ENCODE measurements at regions not wholly inside any gene's neighbourhood (a gene's known extent, or its start where the extent isn't known, plus 50 kb on each side); places are given as distances from the start of the nearest gene placed in this dataset.

DNA sequence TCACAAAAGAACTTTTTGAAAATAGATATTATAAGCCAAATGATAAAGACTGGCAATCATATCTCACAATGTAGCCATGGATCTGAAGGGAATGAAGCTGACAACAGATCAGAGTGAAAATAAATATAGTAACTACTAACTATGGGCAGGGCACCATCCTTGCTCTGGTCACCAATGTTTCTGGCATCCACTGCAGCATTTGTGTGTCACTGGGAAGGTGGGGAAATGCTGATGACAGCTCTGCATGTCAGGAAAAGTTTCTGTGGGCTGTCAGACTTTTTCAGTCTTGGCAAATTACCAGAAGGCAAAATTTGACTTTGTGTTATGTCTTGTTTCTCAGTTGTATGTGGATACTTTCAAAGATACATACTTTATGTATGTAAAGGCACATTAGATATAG lies 195.6 kb downstream of the ZNF326 start:
- TF ChIP-seq ZSCAN29 (CRISPR knock-in tag; conservative IDR thresholded peaks at IDR 0.05), result no peak
- TF ChIP-seq, protein P1, sequence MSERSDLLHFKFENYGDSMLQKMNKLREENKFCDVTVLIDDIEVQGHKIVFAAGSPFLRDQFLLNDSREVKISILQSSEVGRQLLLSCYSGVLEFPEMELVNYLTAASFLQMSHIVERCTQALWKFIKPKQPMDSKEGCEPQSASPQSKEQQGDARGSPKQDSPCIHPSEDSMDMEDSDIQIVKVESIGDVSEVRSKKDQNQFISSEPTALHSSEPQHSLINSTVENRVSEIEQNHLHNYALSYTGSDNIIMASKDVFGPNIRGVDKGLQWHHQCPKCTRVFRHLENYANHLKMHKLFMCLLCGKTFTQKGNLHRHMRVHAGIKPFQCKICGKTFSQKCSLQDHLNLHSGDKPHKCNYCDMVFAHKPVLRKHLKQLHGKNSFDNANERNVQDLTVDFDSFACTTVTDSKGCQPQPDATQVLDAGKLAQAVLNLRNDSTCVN (CRISPR knock-in tag; IDR thresholded peaks at IDR 0.05; ENCODE audit: borderline replicate concordance), result no peak
- TF ChIP-seq, protein P2, sequence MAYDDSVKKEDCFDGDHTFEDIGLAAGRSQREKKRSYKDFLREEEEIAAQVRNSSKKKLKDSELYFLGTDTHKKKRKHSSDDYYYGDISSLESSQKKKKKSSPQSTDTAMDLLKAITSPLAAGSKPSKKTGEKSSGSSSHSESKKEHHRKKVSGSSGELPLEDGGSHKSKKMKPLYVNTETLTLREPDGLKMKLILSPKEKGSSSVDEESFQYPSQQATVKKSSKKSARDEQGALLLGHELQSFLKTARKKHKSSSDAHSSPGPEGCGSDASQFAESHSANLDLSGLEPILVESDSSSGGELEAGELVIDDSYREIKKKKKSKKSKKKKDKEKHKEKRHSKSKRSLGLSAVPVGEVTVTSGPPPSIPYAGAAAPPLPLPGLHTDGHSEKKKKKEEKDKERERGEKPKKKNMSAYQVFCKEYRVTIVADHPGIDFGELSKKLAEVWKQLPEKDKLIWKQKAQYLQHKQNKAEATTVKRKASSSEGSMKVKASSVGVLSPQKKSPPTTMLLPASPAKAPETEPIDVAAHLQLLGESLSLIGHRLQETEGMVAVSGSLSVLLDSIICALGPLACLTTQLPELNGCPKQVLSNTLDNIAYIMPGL (CRISPR knock-in tag; IDR thresholded peaks at IDR 0.05; ENCODE audit: borderline replicate concordance in 1 of 2, low read depth in 1 of 2), result no peak
- TF ChIP-seq CBX1 (IDR thresholded peaks at IDR 0.05; ENCODE audit: low read depth), result no peak
- no peak overlapping the region for H3K4me2 ChIP-seq (ENCODE audit: low read depth, low read length)
- no peaks in the 10 kb centered on the region for H3K36me3 ChIP-seq (replicated peaks in 1 of 2; ENCODE audit: control insufficient read depth in 1 of 2, insufficient read depth in 2 of 2, low read length in 2 of 2)
- no TSS peak for BruUV-seq (replicated peaks)
- H4K20me1 ChIP-seq (ENCODE audit: insufficient read depth, low read length), result no peaks in the 10 kb centered on the region
- H2AFZ ChIP-seq (ENCODE audit: low read length), result no peak overlapping the region
- no peaks in the 10 kb centered on the region; a peak in 1 of 5 replicates for H3K27me3 ChIP-seq (ENCODE audit: control insufficient read depth in 1 of 2, insufficient read depth in 2 of 2, low read length in 2 of 2)
- in situ Hi-C loops (cut with HindIII; ENCODE audit: extremely low pct_ligation_motif_present, low pct_unique_long_range_greater_than_20kb), result no loop called here
- no peak overlapping the region for H3K9ac ChIP-seq (ENCODE audit: insufficient read depth, low read depth, low read length)
- intact Hi-C loops (cut with micrococcal nuclease; ENCODE audit: unreplicated experiment), result no loop called here
- H3K27ac ChIP-seq (ENCODE audit: extremely low read length, insufficient read depth, low read length), result no peak overlapping the region
- DNase-seq (ENCODE audit: low spot score) (no peak), FAIRE-seq (no peak), ATAC-seq (no peak)
- CTCF ChIA-PET (ENCODE audit: low intra/inter-chr PET ratio, low total read pairs), result no interaction called here
- H3K79me2 ChIP-seq (ENCODE audit: insufficient read depth, low read length), result no peaks in the 10 kb centered on the region
- no peak overlapping the region for H3K4me3 ChIP-seq (replicated peaks in 1 of 3; ENCODE audit: insufficient read depth in 1 of 3, low read depth in 2 of 3, low read length in 3 of 3)
- H3K4me1 ChIP-seq (ENCODE audit: insufficient read depth, low read length), result no peaks in the 10 kb centered on the region
- POLR2A ChIA-PET, result no interaction called here
- H3K9me3 ChIP-seq (ENCODE audit: low read length), result no peaks in the 10 kb centered on the region

DNA sequence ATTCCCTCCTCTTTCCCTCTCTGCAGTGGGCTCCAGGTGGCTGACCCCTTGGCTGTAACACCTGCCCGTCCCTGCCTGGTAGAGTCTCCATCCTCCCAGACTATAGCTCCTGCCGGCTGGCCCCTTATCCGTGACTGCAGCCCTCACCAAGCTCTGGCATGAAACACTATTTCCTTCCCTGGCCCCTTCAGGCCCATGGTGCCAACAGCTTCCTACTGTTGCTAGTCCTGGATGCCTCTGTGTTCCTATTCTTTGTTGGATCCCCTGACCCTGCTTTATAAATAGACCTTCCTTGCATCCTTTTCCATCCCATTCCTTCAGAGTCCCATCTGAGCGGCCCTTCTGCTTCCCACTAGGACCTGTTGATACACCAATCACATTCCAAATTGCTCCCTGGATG lies 195.0 kb downstream of the ZNF326 start:
- ChIA-PET CTCF (ENCODE audit: low intra/inter-chr PET ratio, low total read pairs) (no interaction called here), POLR2A (no interaction called here)
- no peaks in the 10 kb centered on the region for H3K79me2 ChIP-seq (ENCODE audit: insufficient read depth, low read length)
- no peaks in the 10 kb centered on the region for H3K36me3 ChIP-seq (replicated peaks in 1 of 2; ENCODE audit: control insufficient read depth in 1 of 2, insufficient read depth in 2 of 2, low read length in 2 of 2)
- H2AFZ ChIP-seq (ENCODE audit: low read length), result no peak overlapping the region
- H3K27ac ChIP-seq (ENCODE audit: extremely low read length, insufficient read depth, low read length), result no peak overlapping the region
- no peak for DNase-seq (ENCODE audit: low spot score)
- no peaks in the 10 kb centered on the region; a peak in 1 of 5 replicates for H3K27me3 ChIP-seq (ENCODE audit: control insufficient read depth in 1 of 2, insufficient read depth in 2 of 2, low read length in 2 of 2)
- no peaks in the 10 kb centered on the region for H3K4me1 ChIP-seq (ENCODE audit: insufficient read depth, low read length)
- TF ChIP-seq TCF7L2 (IDR thresholded peaks at IDR 0.05; ENCODE audit: low read depth, low read length), result no peak
- TF ChIP-seq NAIF1 (CRISPR knock-in tag; IDR thresholded peaks at IDR 0.05; ENCODE audit: borderline replicate concordance), result no peak
- TF ChIP-seq, protein P3, sequence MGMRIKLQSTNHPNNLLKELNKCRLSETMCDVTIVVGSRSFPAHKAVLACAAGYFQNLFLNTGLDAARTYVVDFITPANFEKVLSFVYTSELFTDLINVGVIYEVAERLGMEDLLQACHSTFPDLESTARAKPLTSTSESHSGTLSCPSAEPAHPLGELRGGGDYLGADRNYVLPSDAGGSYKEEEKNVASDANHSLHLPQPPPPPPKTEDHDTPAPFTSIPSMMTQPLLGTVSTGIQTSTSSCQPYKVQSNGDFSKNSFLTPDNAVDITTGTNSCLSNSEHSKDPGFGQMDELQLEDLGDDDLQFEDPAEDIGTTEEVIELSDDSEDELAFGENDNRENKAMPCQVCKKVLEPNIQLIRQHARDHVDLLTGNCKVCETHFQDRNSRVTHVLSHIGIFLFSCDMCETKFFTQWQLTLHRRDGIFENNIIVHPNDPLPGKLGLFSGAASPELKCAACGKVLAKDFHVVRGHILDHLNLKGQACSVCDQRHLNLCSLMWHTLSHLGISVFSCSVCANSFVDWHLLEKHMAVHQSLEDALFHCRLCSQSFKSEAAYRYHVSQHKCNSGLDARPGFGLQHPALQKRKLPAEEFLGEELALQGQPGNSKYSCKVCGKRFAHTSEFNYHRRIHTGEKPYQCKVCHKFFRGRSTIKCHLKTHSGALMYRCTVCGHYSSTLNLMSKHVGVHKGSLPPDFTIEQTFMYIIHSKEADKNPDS (CRISPR knock-in tag; IDR thresholded peaks at IDR 0.05), result no peak
- no peak for TF ChIP-seq REPIN1 (CRISPR knock-in tag; IDR thresholded peaks at IDR 0.05; ENCODE audit: borderline replicate concordance, low read depth)
- intact Hi-C loops (cut with micrococcal nuclease; ENCODE audit: unreplicated experiment), result no loop called here
- WGBS (ENCODE audit: low lambda C conversion rate), result under 1% methylated on average over 4 of the region's 4 CpGs
- no peaks in the 10 kb centered on the region for H4K20me1 ChIP-seq (ENCODE audit: insufficient read depth, low read length)
- no peak for FAIRE-seq
- no peak overlapping the region for H3K9ac ChIP-seq (ENCODE audit: insufficient read depth, low read depth, low read length)
- no peaks in the 10 kb centered on the region for H3K9me3 ChIP-seq (ENCODE audit: low read length)
- in situ Hi-C loops (cut with HindIII; ENCODE audit: extremely low pct_ligation_motif_present, low pct_unique_long_range_greater_than_20kb), result no loop called here
- H3K4me3 ChIP-seq (replicated peaks in 1 of 3; ENCODE audit: insufficient read depth in 1 of 3, low read depth in 2 of 3, low read length in 3 of 3), result no peak overlapping the region
- ATAC-seq, result no peak
- no TSS peak for BruUV-seq (replicated peaks)
- H3K4me2 ChIP-seq (ENCODE audit: low read depth, low read length), result no peak overlapping the region

Data from HepG2 (cell line).